ENCODE measurements at regions not wholly inside any gene's neighbourhood (a gene's known extent, or its start where the extent isn't known, plus 50 kb on each side); places are given as distances from the start of the nearest gene placed in this dataset.
"Not testable (repeated sequence)": the region's sequence is repeated elsewhere in the genome, so short reads cannot be mapped to it uniquely, and the experiment has no call there.

DNA sequence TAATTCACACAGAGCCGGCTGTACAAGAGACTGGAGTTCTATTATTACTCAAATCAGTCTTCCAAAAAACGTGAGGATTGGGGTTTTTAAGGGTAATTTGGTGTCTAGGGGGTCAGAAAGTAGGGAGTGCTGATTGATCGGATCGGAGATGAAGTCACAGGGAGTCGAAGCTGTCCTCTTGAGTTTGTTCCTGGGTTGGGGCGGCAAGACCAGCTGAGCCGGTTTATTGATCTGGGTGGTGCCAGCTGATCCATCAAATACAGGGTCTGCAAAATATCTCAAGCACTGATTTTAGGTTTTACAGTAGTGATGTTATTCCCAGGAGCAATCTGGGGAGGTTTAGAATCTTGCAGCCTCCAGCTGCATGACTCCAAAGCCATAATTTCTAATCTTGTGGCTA lies 262.7 kb downstream of the KCNRG start:
- DNase-seq = no peak

DNA sequence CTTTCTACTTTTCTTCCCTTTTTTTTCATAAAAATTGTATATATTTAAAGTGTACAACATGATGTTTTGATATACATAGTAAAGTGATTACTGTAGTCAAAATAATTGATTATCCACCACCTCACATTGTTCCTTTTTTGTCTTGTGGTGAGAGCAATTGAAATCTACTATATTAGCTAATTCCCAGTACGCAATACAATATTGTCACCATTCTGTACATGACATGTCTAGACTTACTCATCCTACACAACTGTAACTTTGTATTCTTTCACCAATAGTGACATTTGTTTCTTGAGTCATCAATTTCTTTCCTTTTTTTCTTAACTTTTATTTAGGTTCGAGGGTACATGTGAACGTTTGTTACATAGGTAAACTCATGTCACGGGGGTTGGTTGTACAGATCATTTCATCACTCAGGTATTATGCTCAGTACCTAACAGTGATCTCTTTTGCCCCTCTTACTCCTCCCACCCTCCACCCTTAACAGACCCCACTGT lies 265.2 kb downstream of the KCNRG start:
- no peak for DNase-seq

DNA sequence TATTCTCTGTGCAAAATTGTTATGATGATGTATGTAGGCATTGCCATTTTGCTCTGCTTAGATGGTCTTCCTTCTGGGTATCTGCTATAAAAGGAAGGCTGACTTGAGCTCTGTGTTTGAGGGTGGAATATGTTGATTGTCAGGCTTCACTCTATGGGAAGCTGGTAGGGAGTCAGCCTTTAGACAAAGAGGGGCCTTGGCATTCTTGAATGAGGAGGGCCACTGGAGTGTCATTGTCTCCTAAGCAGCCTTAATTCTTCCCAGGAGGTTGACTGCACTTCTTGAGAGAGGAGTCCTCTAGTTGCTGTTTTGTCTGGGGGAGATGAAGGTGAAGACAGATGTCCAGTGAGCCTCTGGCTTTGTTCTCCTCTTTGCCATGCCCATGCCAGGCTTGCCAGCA lies 266.8 kb downstream of the KCNRG start:
- DNase-seq = no peak

DNA sequence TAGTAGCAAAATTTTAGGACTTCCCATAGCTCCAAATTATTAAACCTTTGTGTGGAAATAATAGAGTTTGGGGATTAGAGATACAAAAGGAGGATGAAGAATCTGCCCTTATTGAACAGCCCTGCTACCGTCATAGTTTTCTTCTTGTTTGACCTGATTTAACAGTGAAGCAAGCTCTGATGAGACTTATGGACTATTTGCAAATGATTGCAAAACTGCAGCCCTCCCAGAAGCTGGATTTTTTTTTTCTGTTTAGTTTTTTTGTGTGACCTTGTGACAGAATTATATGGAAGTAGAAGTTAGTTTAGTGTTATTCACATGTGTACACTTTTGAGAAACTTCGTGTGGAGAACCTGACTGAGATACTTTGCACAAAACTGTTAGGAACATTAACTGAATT lies 267.8 kb downstream of the KCNRG start:
- DNase-seq = no peak

DNA sequence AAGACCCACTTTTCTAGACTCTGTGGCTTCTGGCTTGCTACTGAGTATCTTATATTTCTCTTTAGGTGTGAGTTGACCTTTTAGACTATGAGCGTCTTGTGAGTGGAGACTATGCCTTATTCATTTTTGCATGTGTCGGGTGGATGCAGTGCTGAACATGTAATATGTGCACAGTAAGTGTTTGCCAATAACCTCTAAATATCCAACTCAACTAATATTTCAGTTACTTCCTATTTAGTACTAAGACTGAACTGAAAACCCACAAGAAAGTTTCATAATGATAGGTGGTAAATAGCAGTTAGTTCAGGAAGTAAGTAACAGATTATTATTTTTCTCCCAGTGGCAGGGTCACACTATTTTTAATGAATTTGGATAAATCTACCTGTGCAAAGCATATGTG lies 269.3 kb downstream of the KCNRG start:
- peak; percentile 31 for DNase-seq

DNA sequence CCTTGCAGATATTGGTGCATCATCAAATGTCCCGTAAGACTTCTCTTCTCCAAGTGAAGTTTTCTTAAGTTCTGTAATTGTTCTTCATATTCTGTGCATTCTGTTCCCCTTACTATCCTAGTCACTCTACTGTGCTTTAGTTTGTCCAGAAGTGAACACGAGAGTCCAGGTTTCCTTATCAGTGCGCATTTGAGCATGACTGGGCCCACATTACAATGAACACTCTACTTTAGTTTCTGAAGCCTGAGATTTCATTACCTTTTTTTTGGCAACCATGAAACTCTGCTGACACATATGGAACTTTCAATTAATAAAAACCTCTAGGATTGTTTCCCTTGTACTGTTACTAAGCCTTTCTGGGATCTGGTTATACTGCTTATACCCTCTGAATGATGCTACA lies 270.0 kb downstream of the KCNRG start:
- no peak for DNase-seq

DNA sequence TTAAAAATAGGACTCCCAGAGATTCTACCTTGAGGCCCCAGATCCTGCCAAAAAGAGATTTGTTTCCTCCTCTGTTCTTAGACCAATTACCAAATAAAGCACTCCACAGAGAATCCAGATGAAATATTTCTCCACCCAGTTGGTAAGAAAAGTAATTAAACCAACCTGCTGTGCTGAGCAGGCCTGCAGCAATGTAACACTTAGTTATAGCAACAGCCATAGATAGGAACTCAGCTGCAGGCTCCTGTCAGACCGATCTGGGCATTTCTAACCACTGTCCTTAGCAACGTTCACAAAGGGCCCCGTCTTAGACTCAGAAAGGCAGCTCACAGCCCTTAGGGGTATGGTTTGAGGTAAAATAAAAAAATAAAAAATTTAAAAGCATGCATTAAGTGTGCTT lies 271.1 kb downstream of the KCNRG start:
- no peak for DNase-seq

DNA sequence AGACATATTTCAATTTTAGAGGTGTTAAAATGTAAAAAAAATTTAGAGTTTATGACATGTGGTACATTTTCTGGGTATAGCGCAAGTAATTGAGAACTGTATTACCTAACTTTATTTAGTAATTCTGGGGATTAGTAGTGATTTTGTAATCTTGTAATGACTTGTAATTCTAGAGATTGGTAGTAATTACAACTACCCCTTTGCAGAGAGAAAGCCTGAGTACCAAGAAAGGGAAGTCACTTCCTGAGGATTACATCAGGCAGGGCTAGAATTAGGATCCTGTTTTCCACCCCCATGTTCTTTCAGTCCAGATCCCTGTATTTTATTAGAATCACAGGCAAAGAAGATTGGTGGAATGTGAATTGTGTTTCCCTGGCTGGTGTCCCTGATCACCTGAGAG lies 274.9 kb downstream of the KCNRG start:
- DNase-seq = peak; percentile 2

DNA sequence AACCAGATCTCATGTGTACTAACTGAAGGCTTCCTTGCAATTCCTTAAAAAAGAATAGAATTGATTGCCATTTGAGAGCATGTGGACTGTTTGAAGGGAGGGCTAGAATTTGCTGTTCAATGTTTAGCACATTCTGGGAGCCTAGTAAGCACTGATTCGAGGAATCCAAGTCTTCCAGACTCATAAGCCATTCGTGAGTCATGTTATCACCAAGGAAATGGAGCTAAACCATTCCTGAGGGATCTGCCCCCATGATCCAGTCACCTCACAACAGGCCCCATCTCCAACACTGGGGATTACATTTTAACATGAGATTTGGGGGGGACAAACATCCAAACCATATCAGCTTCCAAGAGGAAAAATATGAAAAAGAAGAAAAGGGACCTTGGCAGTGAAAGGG lies 276.4 kb downstream of the KCNRG start:
- no peak for DNase-seq

DNA sequence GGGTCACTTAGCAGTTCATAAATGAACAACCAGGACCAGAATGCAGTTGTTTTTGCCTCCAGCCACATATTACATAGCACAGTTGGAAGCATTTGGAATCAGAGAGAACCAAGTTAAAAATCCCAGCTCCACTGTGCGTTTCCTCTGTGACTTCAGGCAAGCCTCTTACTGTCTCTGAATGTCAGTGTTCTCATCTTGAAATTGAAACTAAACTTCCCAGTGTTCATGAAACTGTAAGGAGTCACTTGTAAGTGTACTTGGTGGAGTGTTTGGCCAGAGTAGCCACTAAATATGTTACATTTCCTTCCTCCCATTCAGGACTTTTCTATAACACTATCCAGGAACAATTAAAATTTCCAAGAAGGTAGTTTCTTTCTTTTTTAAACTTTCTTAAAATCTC lies 276.8 kb downstream of the KCNRG start:
- DNase-seq = no peak

DNA sequence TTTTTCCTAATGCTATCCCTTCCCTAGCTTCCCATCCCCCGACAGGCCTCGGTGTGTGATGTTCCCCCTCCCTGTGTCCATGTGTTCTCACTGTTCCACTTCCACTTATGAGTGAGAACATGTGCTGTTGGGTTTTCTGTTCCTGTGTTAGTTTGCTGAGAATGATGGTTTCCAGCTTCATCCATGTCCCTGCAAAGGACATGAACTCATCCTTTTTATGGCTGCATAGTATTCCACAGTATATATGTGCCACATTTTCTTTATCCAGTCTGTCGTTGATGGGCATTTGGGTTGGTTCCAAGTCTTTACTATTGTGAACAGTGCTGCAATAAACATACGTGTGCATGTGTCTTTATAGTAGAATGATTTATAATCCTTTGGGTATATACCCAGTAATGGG lies 279.2 kb downstream of the KCNRG start:
- not testable (repeated sequence) for DNase-seq

DNA sequence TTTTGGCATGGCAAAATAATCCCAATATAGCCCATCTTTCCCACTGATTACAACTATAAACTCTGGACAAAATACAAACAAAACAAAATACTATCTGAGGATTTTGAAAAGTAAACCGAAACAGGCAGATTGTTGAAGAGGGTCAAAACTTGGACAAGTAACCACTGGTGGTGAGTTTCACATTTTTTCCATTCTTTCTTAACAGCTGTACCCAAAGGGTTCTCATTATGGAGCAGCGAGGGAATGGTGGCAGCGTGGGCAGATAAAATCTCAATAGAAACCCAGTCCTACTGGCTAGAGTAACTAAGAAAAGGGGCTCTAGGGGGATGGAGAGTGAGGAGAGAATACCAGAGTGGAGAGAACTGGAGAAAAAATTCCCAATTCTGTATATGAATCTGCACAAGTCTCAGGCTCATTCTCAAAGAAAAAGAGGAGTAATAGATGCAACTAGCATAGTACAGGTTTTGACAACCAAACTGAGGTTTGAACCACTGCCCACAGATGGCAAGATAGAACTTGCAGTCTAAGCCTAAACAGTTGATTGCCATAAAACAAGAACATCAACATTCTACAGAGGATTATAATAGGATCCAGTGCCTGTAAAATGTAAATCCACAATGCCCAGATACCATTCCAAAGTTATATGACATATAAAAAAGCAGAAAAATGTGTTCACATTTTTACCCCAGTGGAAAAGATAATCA lies 284.5 kb downstream of the KCNRG start:
- no peak for DNase-seq

DNA sequence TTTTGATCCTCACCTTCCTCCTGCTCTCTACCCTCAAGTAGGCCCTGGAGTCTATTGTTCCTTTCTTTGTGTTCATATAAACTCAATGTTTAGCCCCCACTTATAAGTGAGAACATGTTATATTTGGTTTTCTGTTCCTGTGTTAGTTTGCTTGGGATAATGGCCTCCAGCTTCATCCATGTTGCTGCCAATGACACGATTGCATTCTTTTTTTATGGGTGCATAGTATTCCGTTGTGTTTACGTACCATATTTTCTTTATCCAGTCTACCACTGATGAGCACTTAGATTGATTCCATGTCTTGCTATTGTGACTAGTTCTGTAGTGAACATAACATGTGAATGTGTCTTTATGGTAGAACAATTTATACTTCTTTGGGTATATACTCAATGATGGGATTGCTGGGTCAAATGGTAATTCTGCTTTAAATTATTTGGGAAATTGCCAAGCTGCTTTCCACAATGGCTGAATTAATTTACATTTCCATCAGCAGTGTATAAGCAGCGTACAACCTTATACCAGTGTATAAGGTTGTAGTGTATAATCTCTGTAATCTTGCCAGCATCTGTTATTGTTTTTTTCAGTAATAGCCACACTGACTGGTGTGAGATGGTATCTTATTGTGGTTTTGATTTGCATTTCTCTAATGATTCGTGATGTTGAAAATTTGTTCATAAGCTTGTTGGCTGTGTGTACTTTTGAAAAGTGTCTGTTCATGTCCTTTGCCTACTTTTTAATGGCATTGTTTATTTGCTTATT lies 288.9 kb downstream of the KCNRG start:
- no peak for DNase-seq

DNA sequence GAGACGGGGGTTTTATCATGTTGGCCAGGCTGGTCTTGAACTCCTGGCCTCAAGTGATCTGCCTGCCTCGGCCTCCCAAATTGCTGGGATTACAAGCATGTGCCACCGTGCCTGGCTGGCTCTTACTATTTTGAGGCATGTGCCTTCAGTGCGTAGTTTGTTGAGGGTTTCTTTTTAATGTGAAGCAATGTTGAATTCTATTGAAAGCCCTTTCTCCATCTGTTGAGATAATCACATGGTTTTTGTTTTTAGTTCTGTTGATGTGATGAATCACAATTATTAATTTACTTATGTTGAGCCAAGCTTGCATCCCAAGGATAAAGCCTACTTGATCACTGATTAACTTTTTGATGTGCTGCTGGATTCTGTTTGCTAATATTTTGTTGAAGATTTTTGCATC lies 290.9 kb downstream of the KCNRG start:
- no peak for DNase-seq

DNA sequence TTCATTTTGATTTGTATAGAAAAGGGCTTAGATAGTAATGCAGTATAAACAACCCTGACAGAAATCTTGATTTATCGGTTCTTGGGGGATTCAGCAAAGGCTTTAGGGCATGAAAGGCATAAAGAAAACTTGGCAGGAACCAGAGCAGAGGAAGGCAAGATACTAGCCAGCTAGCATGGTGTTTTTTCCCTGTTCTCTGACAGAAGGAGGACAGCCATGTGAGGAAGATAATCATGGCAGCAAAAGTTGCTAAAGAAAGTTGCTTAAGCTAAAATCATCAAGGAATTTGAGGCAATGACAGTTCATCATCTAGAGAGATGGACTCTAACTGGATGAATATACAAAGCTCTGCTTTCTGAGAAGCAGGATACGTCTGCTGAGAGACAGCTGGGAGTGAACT lies 294.1 kb downstream of the KCNRG start:
- no peak for DNase-seq

DNA sequence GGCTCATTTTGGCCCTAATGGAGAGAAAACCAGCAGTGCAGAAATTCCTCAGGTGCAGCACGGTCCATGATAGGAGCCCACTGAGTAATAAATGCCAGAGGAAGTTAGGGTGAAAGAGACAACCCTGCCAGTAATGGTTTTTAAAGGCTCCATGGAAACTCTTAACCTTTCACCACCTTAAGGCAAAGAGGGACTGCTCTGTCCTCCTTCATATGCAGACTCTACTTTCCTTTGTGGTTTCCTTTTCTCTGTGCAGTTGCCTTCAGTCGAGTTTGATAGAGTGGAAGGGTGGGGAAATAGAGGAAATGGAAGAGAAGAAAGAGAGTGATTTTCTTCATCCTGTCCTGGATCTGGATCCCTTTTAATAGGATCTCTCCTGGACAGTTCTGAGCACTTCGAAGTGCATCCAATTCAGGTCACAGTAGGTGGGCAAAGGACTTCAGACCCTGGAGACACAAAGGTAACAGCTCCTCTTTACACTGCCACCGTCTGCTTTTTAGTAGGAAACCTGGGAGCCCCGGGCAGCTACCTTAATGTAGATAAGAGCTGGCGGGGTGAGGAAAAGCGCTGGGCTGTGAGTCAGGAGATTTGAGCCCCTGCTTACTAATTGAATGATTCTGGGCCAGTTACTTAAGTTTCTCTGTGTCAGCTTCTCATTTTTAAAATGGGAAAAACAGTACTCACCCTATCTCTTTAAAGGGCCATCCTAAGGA lies 294.8 kb downstream of the KCNRG start:
- DNase-seq = no peak

DNA sequence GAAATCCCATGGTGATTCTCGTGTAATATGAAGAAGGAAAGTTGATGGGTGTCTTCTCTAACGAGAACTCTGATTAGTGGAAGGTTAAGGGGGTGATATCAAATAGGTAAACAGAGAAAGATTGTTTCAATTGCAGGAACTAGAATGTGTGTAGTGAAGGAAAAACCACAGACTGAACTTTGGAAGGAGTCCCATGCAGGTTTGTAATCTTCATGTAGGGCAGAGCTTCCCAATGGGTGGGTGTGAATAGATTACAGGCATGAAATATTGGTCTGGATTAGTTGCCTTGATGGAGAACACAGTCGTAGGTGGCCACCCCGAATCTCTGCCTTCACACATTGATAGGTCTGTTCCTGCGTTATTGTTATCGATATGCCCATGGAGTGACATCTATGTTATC lies 295.5 kb downstream of the KCNRG start:
- DNase-seq = no peak

DNA sequence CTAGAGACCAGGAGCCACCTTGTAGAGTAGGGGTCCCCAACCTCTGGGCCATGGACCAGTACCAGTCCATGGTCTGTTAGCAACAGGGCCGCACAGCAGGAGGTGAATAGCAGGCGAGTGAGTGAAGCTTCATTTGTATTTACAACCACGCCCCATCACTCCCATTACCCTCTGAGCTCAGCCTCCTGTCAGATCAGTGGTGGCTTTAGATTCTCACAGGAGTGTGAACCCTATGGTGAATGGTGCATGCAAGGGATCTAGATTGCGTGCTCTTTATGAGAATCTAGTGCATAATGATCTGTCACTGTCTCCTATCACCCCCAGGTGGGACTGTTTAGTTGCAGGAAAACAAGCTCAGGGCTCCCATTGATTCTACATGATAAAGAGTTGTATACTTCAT lies 303.6 kb downstream of the KCNRG start:
- no peak for DNase-seq

DNA sequence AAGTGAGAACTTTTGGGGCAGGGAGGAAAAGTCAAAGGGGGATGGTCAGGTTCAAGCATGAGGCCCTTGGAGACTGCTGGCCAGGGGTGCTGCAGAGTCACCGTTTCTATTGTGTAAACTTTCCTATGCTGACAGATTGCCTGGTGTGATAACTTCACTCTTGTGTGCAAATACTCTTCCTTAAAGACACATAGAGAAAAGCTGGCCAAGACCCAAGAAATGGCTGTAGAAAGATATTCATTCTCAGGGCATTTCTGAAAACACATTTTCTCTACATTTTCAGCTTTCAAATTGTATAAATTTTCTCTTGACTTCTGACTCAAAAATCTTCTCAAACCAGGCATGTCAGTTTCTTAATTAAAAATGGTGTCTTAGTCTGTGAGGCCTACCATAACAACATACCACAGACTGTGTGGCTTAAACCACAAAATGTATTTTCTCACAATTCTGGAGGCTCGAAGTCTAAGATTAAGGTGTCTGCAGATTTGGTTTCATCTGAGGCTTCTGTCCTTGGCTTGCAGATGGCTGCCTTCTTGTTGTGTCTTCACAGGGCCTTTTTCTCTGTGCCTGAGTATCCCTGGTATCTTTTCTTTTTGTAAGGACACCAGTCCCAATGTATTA lies 304.5 kb downstream of the KCNRG start:
- peak; percentile 3 for DNase-seq

DNA sequence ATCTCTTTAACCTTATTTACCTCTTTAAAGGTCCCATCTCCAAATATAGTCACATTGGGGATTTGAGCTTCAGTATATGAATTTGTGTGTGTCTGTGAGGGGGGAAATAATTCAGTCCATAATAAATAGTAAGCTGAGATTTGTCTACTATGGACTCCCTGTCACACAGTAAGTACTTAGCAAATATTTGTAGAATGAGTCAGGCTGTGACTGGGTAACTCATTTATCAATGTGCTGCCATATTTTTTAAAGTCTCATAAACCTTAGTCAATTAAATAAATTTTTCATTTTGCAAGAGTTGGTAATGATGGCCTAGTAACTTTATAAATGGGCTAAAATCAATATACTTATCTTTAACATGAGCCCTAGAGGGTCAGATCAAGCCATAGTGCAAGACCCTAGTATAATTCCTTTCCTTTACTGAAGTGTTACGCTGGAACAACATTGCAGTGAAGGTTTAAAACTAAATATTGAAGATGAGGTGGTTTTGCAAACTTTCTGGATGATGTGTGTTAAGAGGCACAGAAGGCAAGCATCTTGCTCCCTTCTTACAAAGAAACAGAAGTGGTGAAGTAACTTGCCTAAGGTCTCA lies 305.1 kb downstream of the KCNRG start:
- DNase-seq = no peak

DNA sequence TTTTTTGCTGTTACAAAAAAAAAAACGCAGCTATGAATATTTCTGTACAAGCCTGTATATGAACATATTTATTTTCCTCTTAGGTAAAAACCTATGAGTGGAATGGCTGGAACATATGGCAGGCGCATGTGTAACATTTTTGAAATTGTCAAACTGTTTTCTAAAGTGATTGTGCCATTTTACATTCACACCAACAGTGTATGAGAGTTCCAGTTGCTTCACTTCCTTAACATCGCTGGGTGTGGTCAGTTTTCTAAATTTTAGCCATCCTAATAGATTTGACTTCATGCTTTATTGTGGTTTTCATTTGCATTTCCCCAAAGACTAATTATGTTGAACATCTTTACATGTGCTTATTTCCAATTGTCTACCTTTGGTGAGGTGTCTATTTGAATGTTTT lies 306.8 kb downstream of the KCNRG start:
- DNase-seq = no peak

DNA sequence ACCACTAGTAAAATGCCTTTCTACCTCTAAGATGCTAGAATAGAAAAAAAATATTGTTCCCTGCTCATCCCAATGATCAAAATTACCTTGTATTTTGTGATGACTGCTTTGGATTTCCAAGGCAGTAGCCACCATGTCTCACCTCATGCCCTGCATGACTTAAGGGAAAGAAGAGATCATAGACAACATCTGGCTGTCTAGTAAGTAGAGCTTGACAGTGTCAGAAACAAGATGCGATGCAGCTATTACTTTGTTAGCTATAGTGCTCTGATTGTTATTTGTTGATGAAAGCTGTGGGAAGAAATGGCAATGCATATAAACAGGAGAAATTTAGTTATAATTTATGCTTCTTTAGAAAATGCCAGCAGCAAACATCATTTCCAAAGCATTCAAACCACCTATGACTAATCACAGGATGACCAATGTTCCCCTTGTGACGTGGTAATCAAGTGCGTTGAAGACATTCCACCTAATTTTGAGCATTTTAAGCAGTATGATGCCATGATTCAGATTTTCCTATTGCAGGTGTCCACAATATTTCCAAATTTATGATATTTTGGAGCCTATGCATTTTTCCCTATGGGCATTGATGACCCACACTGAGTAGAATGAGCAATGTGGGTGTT lies 308.3 kb downstream of the KCNRG start:
- DNase-seq = no peak

DNA sequence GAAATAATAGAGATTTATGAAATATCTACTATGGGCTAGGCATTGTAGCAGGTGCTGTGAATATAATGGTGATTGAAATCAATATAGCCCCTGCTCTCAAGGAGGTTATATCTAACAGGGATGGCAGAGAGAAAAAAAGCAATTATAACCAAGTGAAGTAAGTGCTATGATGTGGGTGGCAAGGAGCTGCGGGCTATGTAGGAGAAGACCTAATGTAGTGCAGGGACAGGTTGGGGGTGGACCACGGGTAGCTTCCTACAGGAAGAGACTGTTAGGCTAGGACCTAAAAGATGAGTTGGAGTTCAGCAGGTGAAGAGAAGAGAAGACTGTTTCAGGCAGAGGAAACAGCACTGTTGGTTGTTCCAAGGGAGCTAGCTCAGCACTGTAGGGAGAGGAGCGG lies 311.0 kb downstream of the KCNRG start:
- no peak for DNase-seq
